Lower lobe of right lung (tissue), 2 donors: ENCODE measurements at regions not wholly inside any gene's neighbourhood (a gene's known extent, or its start where the extent isn't known, plus 50 kb on each side); places are given as distances from the start of the nearest gene placed in this dataset.

Source experiments
- ATAC-seq, 2 donors: fragments of 200-7000 bp; cut with Tn5 transposase; one replicate each; pipeline ENCODE4 v1.9.1; 2020 to 2022; ENCODE audit warnings: mild to moderate bottlenecking in 2 of 2, moderate library complexity in 2 of 2
- DNase-seq: peaks from one replicate; pipeline ENCODE4 v3.0.0-alpha.2; 2020
- H3K27ac ChIP-seq: fragments of 200-600 bp; one replicate; pipeline ENCODE4 v1.8.0; 2022
- H3K27me3 ChIP-seq: fragments of 200-600 bp; one replicate; pipeline ENCODE4 v1.8.0; 2022; ENCODE audit warnings: low read depth
- H3K36me3 ChIP-seq: fragments of 200-600 bp; one replicate; pipeline ENCODE4 v1.8.0; 2022; ENCODE audit warnings: mild to moderate bottlenecking
- H3K4me1 ChIP-seq: fragments of 200-600 bp; one replicate; pipeline ENCODE4 v1.8.0; 2022
- H3K4me3 ChIP-seq: fragments of 200-600 bp; one replicate; pipeline ENCODE4 v1.8.0; 2022; ENCODE audit warnings: mild to moderate bottlenecking
- H3K9me3 ChIP-seq: fragments of 200-600 bp; one replicate; pipeline ENCODE4 v1.8.0; 2022
- intact Hi-C: fragments of 100-400 bp; cut with DNase I; formaldehyde crosslinking; loops from one replicate; pipeline ENCODE4 v1.11.0; 2022
- TF ChIP-seq, protein P1 (sequence below): fragments of 200-600 bp; IDR thresholded peaks from one replicate; pipeline ENCODE4 v1.8.0; 2022; ENCODE audit warnings: antibody characterized with exemption, mild to moderate bottlenecking
- donor health status: DM: no; HTN: yes; CAD: no; lungs with severe emphysema.

DNA sequence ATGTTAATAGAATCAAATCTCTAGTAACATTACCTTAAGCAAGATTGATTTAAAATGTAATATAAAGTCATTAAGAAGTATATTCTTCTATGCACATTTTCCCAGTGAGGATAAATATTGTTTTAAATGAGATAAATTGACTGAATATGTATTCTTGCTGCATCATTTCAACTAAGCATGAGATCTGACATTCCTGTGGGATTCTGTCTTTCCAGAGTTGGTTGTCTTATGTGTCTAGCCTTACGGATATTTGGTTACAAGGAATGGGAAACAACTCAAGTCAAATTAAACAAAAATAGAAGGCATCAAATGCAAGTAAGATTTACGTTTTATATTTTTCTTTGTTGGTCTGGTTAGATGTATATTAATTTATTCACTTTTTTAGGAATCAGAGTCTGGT lies 287.5 kb downstream of the PTGER3 start:
- Histone ChIP-seq H3K4me3 (no peak overlapping the region), H3K27me3 (no peaks in the 10 kb centered on the region), H3K27ac (no peak overlapping the region), H3K4me1 (no peaks in the 10 kb centered on the region), H3K36me3 (no peaks in the 10 kb centered on the region), H3K9me3 (no peaks in the 10 kb centered on the region)
- intact Hi-C loops = no loop called here
- no peak for DNase-seq
- TF ChIP-seq, protein P1, sequence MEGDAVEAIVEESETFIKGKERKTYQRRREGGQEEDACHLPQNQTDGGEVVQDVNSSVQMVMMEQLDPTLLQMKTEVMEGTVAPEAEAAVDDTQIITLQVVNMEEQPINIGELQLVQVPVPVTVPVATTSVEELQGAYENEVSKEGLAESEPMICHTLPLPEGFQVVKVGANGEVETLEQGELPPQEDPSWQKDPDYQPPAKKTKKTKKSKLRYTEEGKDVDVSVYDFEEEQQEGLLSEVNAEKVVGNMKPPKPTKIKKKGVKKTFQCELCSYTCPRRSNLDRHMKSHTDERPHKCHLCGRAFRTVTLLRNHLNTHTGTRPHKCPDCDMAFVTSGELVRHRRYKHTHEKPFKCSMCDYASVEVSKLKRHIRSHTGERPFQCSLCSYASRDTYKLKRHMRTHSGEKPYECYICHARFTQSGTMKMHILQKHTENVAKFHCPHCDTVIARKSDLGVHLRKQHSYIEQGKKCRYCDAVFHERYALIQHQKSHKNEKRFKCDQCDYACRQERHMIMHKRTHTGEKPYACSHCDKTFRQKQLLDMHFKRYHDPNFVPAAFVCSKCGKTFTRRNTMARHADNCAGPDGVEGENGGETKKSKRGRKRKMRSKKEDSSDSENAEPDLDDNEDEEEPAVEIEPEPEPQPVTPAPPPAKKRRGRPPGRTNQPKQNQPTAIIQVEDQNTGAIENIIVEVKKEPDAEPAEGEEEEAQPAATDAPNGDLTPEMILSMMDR = no peak
- no peak for ATAC-seq

DNA sequence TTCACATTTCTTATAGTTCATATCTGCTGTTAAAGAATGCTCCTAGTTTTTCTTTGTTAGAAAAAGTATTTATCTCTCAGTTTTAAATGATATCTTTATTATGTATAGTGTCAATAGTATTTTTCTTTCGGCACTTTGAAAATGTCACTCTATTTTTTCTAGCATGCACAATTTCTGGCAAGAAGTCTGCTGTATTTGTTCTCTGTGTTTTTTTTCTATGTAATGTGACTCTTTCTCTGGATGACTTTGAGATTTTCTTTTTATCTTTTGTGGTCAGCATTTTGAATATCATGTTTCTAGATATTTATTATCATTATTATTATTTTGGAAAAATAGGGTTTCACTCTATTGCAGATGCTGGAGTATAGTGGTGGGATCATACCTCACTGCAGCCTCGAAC lies 285.2 kb downstream of the PTGER3 start:
- H3K4me1 ChIP-seq = no peaks in the 10 kb centered on the region
- TF ChIP-seq, protein P1 = no peak
- H3K36me3 ChIP-seq = no peaks in the 10 kb centered on the region
- H3K9me3 ChIP-seq = no peaks in the 10 kb centered on the region
- ATAC-seq = no peak
- H3K27ac ChIP-seq = no peak overlapping the region
- no peaks in the 10 kb centered on the region for H3K27me3 ChIP-seq
- no peak for DNase-seq
- intact Hi-C loops = no loop called here
- H3K4me3 ChIP-seq = no peak overlapping the region

DNA sequence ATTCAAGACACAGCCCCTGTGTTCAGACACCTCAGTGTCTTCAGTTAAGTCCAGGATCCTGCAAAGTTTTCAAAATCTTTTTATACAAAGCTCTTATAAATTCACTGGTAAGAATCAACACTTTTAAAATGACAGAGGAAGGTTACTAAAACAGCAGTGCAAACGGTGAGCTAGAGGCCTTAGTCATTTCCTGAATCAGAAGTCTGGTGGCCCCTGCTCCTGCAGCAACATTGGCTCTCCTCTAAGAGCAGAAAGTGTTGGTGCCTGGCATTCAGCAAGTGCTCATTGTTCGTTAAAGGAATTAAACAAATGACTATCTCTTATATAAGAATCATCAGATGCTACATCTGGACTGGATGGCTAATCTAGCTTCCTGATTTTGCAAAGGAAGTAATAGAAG lies 282.9 kb downstream of the PTGER3 start:
- H3K36me3 ChIP-seq = no peaks in the 10 kb centered on the region
- intact Hi-C loops = no loop called here
- no peak overlapping the region for H3K4me3 ChIP-seq
- no peaks in the 10 kb centered on the region for H3K27me3 ChIP-seq
- no peaks in the 10 kb centered on the region for H3K4me1 ChIP-seq
- ATAC-seq (no peak), DNase-seq (no peak)
- H3K9me3 ChIP-seq = no peaks in the 10 kb centered on the region
- no peak overlapping the region for H3K27ac ChIP-seq
- TF ChIP-seq, protein P1 = no peak

DNA sequence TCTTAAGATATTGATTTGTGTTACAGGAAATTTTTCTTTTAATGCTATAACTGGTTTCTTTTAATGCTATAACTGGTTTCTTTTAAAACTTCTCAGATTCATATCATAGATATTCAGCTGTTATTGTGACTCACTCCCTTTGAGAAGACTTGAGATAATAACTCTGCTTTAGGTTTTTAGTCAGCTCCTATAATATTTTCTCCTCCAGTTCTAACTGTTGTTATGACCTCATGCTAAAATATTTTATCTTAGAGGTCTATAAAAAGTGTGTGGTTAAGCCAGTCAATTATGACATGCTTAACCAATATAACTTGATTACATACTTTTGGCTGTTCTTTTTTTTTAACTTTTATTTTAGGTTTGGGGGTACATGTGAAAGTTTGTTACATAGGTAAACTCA lies 280.2 kb downstream of the PTGER3 start:
- Histone ChIP-seq H3K27me3 (no peaks in the 10 kb centered on the region), H3K36me3 (no peaks in the 10 kb centered on the region), H3K27ac (no peak overlapping the region), H3K4me1 (no peaks in the 10 kb centered on the region), H3K9me3 (no peaks in the 10 kb centered on the region), H3K4me3 (no peak overlapping the region)
- intact Hi-C loops = no loop called here
- ATAC-seq = no peak
- no peak for DNase-seq
- TF ChIP-seq, protein P1 = no peak

DNA sequence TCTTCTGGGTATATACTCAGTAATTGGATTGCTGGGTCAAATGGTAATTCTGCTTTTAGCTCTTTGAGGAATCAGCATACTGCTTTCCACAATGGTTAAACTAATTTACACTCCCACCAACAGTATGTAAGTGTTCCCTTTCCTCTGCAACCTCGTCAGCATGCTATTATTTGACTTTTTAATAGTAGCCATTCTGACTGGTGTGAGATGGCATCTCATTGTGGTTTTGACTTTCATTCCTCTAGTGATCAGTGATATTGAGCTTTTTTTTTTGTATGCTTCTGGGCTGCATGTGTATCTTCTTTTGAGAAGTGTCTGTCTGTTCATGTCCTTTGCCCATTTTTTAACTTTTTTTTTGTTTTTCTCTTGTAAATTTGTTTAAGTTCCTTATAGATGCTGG lies 279.4 kb downstream of the PTGER3 start:
- H3K27me3 ChIP-seq = no peaks in the 10 kb centered on the region
- no peaks in the 10 kb centered on the region for H3K36me3 ChIP-seq
- DNase-seq (no peak), ATAC-seq (no peak)
- intact Hi-C loops = no loop called here
- no peak overlapping the region for H3K4me3 ChIP-seq
- no peaks in the 10 kb centered on the region for H3K9me3 ChIP-seq
- no peak overlapping the region for H3K27ac ChIP-seq
- TF ChIP-seq, protein P1 = no peak
- no peaks in the 10 kb centered on the region for H3K4me1 ChIP-seq
